ENCODE measurements at regions not wholly inside any gene's neighbourhood (a gene's known extent, or its start where the extent isn't known, plus 50 kb on each side); places are given as distances from the start of the nearest gene placed in this dataset.

DNA sequence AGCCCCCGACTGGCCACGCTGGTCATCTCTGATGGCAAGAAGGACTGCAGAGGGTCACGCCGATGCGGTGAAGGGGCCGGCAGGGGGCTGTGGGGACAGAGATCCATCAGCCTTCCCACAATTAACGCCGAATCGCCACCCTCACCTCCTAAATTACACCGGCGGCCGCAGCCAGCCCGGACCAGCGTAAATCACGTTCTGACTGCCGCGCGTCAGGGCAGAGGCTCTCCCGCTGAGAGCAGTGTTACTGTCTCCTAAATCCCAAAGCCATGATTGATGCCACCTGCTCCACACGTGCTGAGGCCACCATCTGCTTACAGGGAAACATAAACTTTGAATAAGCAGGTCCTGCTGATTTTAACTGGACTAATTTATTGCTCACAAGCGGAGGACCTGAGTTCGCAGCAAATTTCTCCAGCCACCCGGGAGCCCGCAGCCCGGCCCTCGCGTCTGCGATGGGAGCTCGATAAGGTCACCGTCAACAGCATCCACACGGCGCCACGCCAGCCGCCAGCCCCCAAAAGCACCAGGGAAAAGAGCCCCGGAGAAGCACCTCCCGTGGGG lies 127.3 kb upstream of the NKX1-1 start:
- POLR2A ChIA-PET: no interaction called here
- CTCF ChIA-PET: no interaction called here
- Histone ChIP-seq H3K9me3 (ENCODE audit: control extremely low read depth in 1 of 3, control insufficient read depth in 2 of 3, insufficient read depth in 1 of 3, low read length in 2 of 3) (no peaks in the 10 kb centered on the region), H3K27ac (ENCODE audit: low read length in 2 of 2) (no peak overlapping the region), H3K4me3 (ENCODE audit: control extremely low read depth in 1 of 5, extremely low read depth in 1 of 5, insufficient read depth in 1 of 5, low read depth in 2 of 5, low read length in 4 of 5) (no peak overlapping the region), H3K27me3 (replicated peaks in 1 of 4; ENCODE audit: control extremely low read depth in 1 of 4, control insufficient read depth in 3 of 4, insufficient read depth in 4 of 4, low read length in 3 of 4) (peaks cover 0 to 3% (median 0%) of the 10 kb centered on the region in 4 experiments), H3K4me2 (replicated peaks; ENCODE audit: low read depth, low read length, poor library complexity, severe bottlenecking) (no peak overlapping the region), H3K4me1 (ENCODE audit: control insufficient read depth in 2 of 2, insufficient read depth in 2 of 2, low read length in 2 of 2) (no peaks in the 10 kb centered on the region), H3K9ac (ENCODE audit: low read length) (no peak overlapping the region), H3K79me2 (ENCODE audit: control insufficient read depth, insufficient read depth, low read length) (no peaks in the 10 kb centered on the region), H2AFZ (ENCODE audit: insufficient read depth, low read depth, low read length, poor library complexity, severe bottlenecking) (no peak overlapping the region), H4K20me1 (ENCODE audit: control insufficient read depth, insufficient read depth, low read length, poor library complexity, severe bottlenecking) (no peaks in the 10 kb centered on the region), H3K36me3 (replicated peaks in 1 of 2; ENCODE audit: control extremely low read depth in 1 of 2, control insufficient read depth in 1 of 2, extremely low read depth in 1 of 2, insufficient read depth in 2 of 2, low read length in 1 of 2) (no peaks in the 10 kb centered on the region)
- Mint-ChIP-seq H3K27me3 (peaks cover 12% of the 10 kb centered on the region), H3K4me1 (no peaks in the 10 kb centered on the region), H3K9me3 (ENCODE audit: insufficient read depth) (no peaks in the 10 kb centered on the region), H3K4me3 (no peak overlapping the region), H3K27ac (no peak overlapping the region)
- TF ChIP-seq EZH2 (IDR thresholded peaks at IDR 0.05; ENCODE audit: borderline replicate concordance, insufficient read depth, low read depth, low read length, poor library complexity, severe bottlenecking): no peak
- TF ChIP-seq, protein P1, sequence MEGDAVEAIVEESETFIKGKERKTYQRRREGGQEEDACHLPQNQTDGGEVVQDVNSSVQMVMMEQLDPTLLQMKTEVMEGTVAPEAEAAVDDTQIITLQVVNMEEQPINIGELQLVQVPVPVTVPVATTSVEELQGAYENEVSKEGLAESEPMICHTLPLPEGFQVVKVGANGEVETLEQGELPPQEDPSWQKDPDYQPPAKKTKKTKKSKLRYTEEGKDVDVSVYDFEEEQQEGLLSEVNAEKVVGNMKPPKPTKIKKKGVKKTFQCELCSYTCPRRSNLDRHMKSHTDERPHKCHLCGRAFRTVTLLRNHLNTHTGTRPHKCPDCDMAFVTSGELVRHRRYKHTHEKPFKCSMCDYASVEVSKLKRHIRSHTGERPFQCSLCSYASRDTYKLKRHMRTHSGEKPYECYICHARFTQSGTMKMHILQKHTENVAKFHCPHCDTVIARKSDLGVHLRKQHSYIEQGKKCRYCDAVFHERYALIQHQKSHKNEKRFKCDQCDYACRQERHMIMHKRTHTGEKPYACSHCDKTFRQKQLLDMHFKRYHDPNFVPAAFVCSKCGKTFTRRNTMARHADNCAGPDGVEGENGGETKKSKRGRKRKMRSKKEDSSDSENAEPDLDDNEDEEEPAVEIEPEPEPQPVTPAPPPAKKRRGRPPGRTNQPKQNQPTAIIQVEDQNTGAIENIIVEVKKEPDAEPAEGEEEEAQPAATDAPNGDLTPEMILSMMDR (IDR thresholded peaks at IDR 0.05): no peak
- WGBS (ENCODE audit: insufficient coverage): 60% methylated on average over 33 of the region's 36 CpGs
- DNase-seq: no peak
- intact Hi-C loops (cut with micrococcal nuclease): no loop called here
- ATAC-seq (ENCODE audit: low read depth): no peak

DNA sequence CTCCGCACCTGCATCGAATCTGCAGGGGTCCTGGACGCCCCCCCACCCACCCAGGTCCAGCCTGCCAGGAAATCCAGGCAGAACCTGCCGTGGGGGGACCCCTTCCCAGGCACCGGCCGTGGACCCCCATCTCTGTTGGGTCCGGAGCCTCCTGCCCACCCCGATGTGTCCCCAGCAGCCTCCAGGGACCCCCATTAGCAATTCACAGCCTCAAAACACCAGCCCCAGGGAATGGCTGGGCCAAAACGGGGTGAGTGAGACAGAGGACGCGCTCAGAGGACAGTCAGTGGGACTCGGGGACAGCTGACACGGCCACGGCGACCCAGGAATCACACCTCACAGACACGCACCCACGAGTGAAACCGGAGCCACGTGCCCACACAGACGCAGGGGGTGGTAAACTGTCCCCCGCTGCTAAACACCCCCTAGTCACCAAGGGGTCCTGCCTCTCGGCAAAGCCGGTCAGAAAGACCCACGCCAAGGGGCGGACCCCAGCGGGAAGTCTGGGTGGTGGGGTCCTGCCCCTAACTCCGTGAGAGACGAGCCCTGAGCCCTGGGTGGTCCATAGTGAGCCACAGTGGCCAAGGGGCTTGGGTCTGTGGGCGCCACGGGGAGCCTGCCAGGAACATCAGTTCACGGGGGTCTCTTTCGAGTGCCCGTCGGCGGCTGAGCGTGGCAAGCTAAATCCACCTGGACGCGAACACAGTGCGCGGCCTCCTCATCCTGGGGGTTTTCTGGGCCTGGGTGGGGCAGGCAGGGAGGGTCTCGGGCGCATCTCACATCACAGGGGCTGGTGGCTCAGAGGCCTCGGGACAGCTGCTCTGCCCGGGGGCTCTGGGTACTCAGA lies 126.5 kb upstream of the NKX1-1 start:
- Histone ChIP-seq H3K9me3 (ENCODE audit: control extremely low read depth in 1 of 3, control insufficient read depth in 2 of 3, insufficient read depth in 1 of 3, low read length in 2 of 3) (no peaks in the 10 kb centered on the region), H3K4me3 (ENCODE audit: control extremely low read depth in 1 of 5, extremely low read depth in 1 of 5, insufficient read depth in 1 of 5, low read depth in 2 of 5, low read length in 4 of 5) (no peak overlapping the region), H3K27ac (ENCODE audit: low read length in 2 of 2) (no peak overlapping the region), H3K79me2 (ENCODE audit: control insufficient read depth, insufficient read depth, low read length) (no peaks in the 10 kb centered on the region), H3K27me3 (replicated peaks in 1 of 4; ENCODE audit: control extremely low read depth in 1 of 4, control insufficient read depth in 3 of 4, insufficient read depth in 4 of 4, low read length in 3 of 4) (peaks cover 0 to 7% (median 2%) of the 10 kb centered on the region in 4 experiments), H3K36me3 (replicated peaks in 1 of 2; ENCODE audit: control extremely low read depth in 1 of 2, control insufficient read depth in 1 of 2, extremely low read depth in 1 of 2, insufficient read depth in 2 of 2, low read length in 1 of 2) (no peaks in the 10 kb centered on the region), H3K9ac (ENCODE audit: low read length) (no peak overlapping the region), H2AFZ (ENCODE audit: insufficient read depth, low read depth, low read length, poor library complexity, severe bottlenecking) (no peak overlapping the region), H4K20me1 (ENCODE audit: control insufficient read depth, insufficient read depth, low read length, poor library complexity, severe bottlenecking) (no peaks in the 10 kb centered on the region), H3K4me2 (replicated peaks; ENCODE audit: low read depth, low read length, poor library complexity, severe bottlenecking) (no peak overlapping the region), H3K4me1 (ENCODE audit: control insufficient read depth in 2 of 2, insufficient read depth in 2 of 2, low read length in 2 of 2) (no peaks in the 10 kb centered on the region)
- ATAC-seq (ENCODE audit: low read depth) (no peak), DNase-seq (no peak)
- 91% methylated on average over 40 of the region's 44 CpGs for WGBS (ENCODE audit: insufficient coverage)
- Mint-ChIP-seq H3K27me3 (peaks cover 18% of the 10 kb centered on the region), H3K4me3 (no peak overlapping the region), H3K27ac (no peak overlapping the region), H3K4me1 (no peaks in the 10 kb centered on the region), H3K9me3 (ENCODE audit: insufficient read depth) (no peaks in the 10 kb centered on the region)
- TF ChIP-seq EZH2 (IDR thresholded peaks at IDR 0.05; ENCODE audit: borderline replicate concordance, insufficient read depth, low read depth, low read length, poor library complexity, severe bottlenecking): no peak
- TF ChIP-seq, protein P1 (IDR thresholded peaks at IDR 0.05): no peak
- intact Hi-C loops (cut with micrococcal nuclease): no loop called here
- ChIA-PET POLR2A (no interaction called here), CTCF (no interaction called here)
